GM19043 (cell line): ENCODE measurements at regions not wholly inside any gene's neighbourhood (a gene's known extent, or its start where the extent isn't known, plus 50 kb on each side); places are given as distances from the start of the nearest gene placed in this dataset.
"Not testable (repeated sequence)": the region's sequence is repeated elsewhere in the genome, so short reads cannot be mapped to it uniquely, and the experiment has no call there.

Experiments
- ATAC-seq: cut with Tn5 transposase; IDR thresholded peaks from one replicate; pipeline ENCODE4 v1.9.1; 2021; ENCODE audit warnings: low read depth; ENCODE audit not compliant: unreplicated experiment

GRCh38 chrX:55142206-55142918 is 53.5 kb downstream of the PAGE2 start:
- ATAC-seq = no peak

- ATAC-seq = no peak
Observed at GRCh38 chrX:55142919-55143310, 54.1 kb downstream of the PAGE2 start.

- ATAC-seq = no peak
Observed at GRCh38 chrX:55143621-55144020, 54.8 kb downstream of the PAGE2 start.

GRCh38 chrX:55144697-55145096 is 55.9 kb downstream of the PAGE2 start:
- no peak for ATAC-seq

- ATAC-seq = no peak
Observed at GRCh38 chrX:55149242-55149641, 60.4 kb downstream of the PAGE2 start.

- ATAC-seq = no peak
Observed at GRCh38 chrX:55151199-55151598, 62.4 kb downstream of the PAGE2 start.

- no peak for ATAC-seq
Observed at GRCh38 chrX:55159551-55159950, 60.6 kb upstream of the PAGE5 start.

GRCh38 chrX:55160685-55161552 is 59.2 kb upstream of the PAGE5 start:
- peak; percentile 86 for ATAC-seq

GRCh38 chrX:55161581-55161980 is 58.6 kb upstream of the PAGE5 start:
- no peak for ATAC-seq

- ATAC-seq = no peak
Observed at GRCh38 chrX:55163171-55163570, 57.0 kb upstream of the PAGE5 start.

- not testable (repeated sequence) for ATAC-seq
Observed at GRCh38 chrX:55165026-55165425, 55.1 kb upstream of the PAGE5 start.

- no peak for ATAC-seq
Observed at GRCh38 chrX:55167124-55167803, 52.9 kb upstream of the PAGE5 start.

- ATAC-seq = no peak
Observed at GRCh38 chrX:55167901-55168300, 52.2 kb upstream of the PAGE5 start.

- no peak for ATAC-seq
Observed at GRCh38 chrX:55169782-55170181, 50.4 kb upstream of the PAGE5 start.
